Panc1 (cell line): ENCODE measurements at regions not wholly inside any gene's neighbourhood (a gene's known extent, or its start where the extent isn't known, plus 50 kb on each side); places are given as distances from the start of the nearest gene placed in this dataset.

Experiments used
- ATAC-seq: fragments of 200-7000 bp; cut with Tn5 transposase; 2 replicates; pipeline ENCODE4 v1.9.1; 2020; ENCODE audit warnings: mild to moderate bottlenecking, moderate library complexity
- BruUV-seq: library from RNA; stranded (reverse); fragments of 400-500 nt; replicated peaks from 2 replicates; lab custom pipeline; 2021; lab: Mats Ljungman, UMichigan
- CTCF ChIA-PET: fragments of 300-600 bp; sonication (Branson Sonifier 250); formaldehyde crosslinking; loops from one replicate; lab custom pipeline; 2022; ENCODE audit warnings: antibody characterized with exemption; lab: Charles Lee
- POLR2A ChIA-PET: fragments of 300-600 bp; sonication (Branson Sonifier 250); formaldehyde crosslinking; loops from one replicate; lab custom pipeline; 2022; ENCODE audit warnings: antibody characterized with exemption; lab: Charles Lee
- DNase-seq: peaks from one replicate; pipeline ENCODE4 v3.0.0-alpha.2; 2010; ENCODE audit warnings: low read depth, low spot score
- H3K27ac ChIP-seq: 2 replicates; pipeline ENCODE4 v1.5.1; 2011; ENCODE audit warnings: mild to moderate bottlenecking, low read length, inconsistent platforms
- H3K27me3 ChIP-seq: fragments of 200-500 bp; sonication (Bioruptor generic); 2 replicates; pipeline ENCODE4 v1.6.0; 2014; ENCODE audit warnings: low read length, inconsistent platforms; ENCODE audit not compliant: control insufficient read depth, insufficient read depth
- H3K36me3 ChIP-seq: fragments of 200-500 bp; sonication (Bioruptor generic); 2 replicates; pipeline ENCODE4 v1.5.1; 2014; ENCODE audit warnings: inconsistent platforms, mild to moderate bottlenecking, low read length, moderate library complexity; ENCODE audit not compliant: control insufficient read depth, insufficient read depth
- H3K4me1 ChIP-seq: 2 replicates; pipeline ENCODE4 v1.5.1; 2011; ENCODE audit warnings: inconsistent platforms, mild to moderate bottlenecking, low read length, moderate library complexity; ENCODE audit not compliant: control insufficient read depth, insufficient read depth
- H3K4me3 ChIP-seq, 2 experiments: 2 replicates each; pipeline ENCODE4 v1.5.1; 2011 to 2012; ENCODE audit warnings: low read depth in 2 of 2, low read length in 2 of 2, mild to moderate bottlenecking in 2 of 2, inconsistent platforms in 1 of 2, moderate library complexity in 1 of 2
- H3K9me3 ChIP-seq: fragments of 200-500 bp; sonication (Bioruptor generic); 2 replicates; pipeline ENCODE4 v1.5.1; 2014; ENCODE audit warnings: low read depth, mild to moderate bottlenecking, inconsistent platforms, low read length, moderate library complexity; ENCODE audit not compliant: control insufficient read depth, insufficient read depth
- POLR2AphosphoS5 ChIP-seq: IDR thresholded peaks from 2 replicates; pipeline ENCODE4 v1.6.1; 2012; ENCODE audit warnings: mild to moderate bottlenecking, low read depth, low read length, moderate library complexity
- REST ChIP-seq, 2 experiments: IDR thresholded peaks; 2 replicates each; pipeline ENCODE4 v1.6.1; 2011 to 2012; ENCODE audit warnings: low read depth in 2 of 2, control low read depth in 1 of 2, low read length in 1 of 2, mild to moderate bottlenecking in 1 of 2, moderate library complexity in 1 of 2; ENCODE audit not compliant: insufficient read depth in 1 of 2
- SIN3A ChIP-seq: IDR thresholded peaks from 2 replicates; pipeline ENCODE4 v1.6.1; 2012; ENCODE audit warnings: low read depth, mild to moderate bottlenecking, low read length, moderate library complexity, borderline replicate concordance; ENCODE audit not compliant: insufficient read depth
- TCF7L2 ChIP-seq: IDR thresholded peaks from 2 replicates; pipeline ENCODE4 v1.6.1; 2011; ENCODE audit warnings: mild to moderate bottlenecking, low read depth, low read length, inconsistent platforms
- in situ Hi-C: cut with HindIII; loops from 2 replicates; pipeline ENCODE4 v1.10.0; 2016; ENCODE audit warnings: low sequenced_read_pairs, low pct_unique_long_range_greater_than_20kb
- intact Hi-C: fragments of 100-400 bp; cut with micrococcal nuclease; formaldehyde crosslinking; loops from one replicate; pipeline ENCODE4 v1.10.0; 2022; ENCODE audit not compliant: unreplicated experiment
- TF ChIP-seq, protein P1 (sequence below): fragments of 450-650 bp; IDR thresholded peaks from 2 replicates; pipeline ENCODE4 v1.5.1; 2017; ENCODE audit warnings: mild to moderate bottlenecking

DNA sequence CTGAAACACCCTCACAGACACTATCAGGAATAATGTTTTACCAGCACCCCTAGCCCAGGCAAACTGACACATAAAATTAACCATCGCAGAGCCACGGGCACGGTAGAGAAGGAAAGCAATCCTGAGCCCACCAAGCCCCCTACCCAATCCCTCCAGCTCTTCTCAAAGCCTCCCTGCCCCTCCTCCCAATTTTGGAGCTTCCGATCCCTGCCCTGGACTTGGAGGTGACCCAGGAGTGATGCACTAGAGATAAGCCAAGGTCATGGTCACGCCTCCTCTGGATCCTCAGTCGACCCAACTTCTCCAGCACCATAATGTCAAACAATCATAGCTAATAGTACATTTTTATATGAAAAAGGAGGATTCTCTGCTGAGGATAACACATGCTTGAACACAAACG, 188.7 kb upstream of the NSMCE3 start:
- in situ Hi-C loops: no loop called here
- Histone ChIP-seq H3K36me3 (no peaks in the 10 kb centered on the region), H3K4me3 (no peak overlapping the region), H3K9me3 (no peaks in the 10 kb centered on the region), H3K27ac (no peak overlapping the region), H3K27me3 (no peaks in the 10 kb centered on the region), H3K4me1 (no peaks in the 10 kb centered on the region; the same call in 1 of the 2 replicates)
- ATAC-seq (no peak), DNase-seq (no peak)
- BruUV-seq: no TSS peak
- ChIA-PET POLR2A (interaction anchor here (0.5 kb wide), 1 partner anchor 20 kb away, joined by 4 read pairs; no protein-coding TSS in a partner anchor), CTCF (interaction anchor here (0.6 kb wide), 1 partner anchor 234 kb away, joined by 4 read pairs; no protein-coding TSS in a partner anchor)
- intact Hi-C loops: no loop called here
- TF ChIP-seq, protein P1, sequence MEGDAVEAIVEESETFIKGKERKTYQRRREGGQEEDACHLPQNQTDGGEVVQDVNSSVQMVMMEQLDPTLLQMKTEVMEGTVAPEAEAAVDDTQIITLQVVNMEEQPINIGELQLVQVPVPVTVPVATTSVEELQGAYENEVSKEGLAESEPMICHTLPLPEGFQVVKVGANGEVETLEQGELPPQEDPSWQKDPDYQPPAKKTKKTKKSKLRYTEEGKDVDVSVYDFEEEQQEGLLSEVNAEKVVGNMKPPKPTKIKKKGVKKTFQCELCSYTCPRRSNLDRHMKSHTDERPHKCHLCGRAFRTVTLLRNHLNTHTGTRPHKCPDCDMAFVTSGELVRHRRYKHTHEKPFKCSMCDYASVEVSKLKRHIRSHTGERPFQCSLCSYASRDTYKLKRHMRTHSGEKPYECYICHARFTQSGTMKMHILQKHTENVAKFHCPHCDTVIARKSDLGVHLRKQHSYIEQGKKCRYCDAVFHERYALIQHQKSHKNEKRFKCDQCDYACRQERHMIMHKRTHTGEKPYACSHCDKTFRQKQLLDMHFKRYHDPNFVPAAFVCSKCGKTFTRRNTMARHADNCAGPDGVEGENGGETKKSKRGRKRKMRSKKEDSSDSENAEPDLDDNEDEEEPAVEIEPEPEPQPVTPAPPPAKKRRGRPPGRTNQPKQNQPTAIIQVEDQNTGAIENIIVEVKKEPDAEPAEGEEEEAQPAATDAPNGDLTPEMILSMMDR: no peak
- no peak for TF ChIP-seq TCF7L2
- no peak for TF ChIP-seq SIN3A
- TF ChIP-seq REST (IDR thresholded peaks at IDR 0.05; ENCODE audit: insufficient read depth in 1 of 2, low read depth in 2 of 2, low read length in 1 of 2): no peak
- no peak for TF ChIP-seq POLR2AphosphoS5

DNA sequence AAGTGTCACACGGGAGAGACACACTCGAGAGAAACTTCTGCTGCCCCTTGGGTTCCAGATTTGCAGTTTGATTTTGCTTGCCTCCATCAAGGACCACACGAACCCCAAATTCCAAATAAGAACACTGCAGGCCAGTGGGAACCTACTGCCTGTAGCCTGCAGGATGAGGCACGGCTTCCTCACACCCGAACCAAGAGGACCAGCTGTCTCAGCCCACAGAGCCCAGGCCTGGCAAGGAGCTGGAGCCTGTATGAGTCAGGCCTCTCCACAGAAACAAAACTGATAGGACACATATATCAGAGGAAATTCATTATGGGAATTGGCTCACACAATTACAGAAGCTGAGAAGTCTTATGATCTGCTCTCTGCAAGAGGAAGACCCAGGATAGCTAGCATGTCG, 188.1 kb upstream of the NSMCE3 start:
- DNase-seq (no peak), ATAC-seq (no peak)
- no TSS peak for BruUV-seq
- Histone ChIP-seq H3K4me3 (no peak overlapping the region), H3K9me3 (no peaks in the 10 kb centered on the region), H3K27ac (no peak overlapping the region), H3K36me3 (no peaks in the 10 kb centered on the region), H3K4me1 (no peaks in the 10 kb centered on the region; the same call in 1 of the 2 replicates), H3K27me3 (no peaks in the 10 kb centered on the region)
- TF ChIP-seq REST (IDR thresholded peaks at IDR 0.05; ENCODE audit: insufficient read depth in 1 of 2, low read depth in 2 of 2, low read length in 1 of 2): no peak
- TF ChIP-seq SIN3A: no peak
- TF ChIP-seq, protein P1: no peak
- TF ChIP-seq POLR2AphosphoS5: no peak
- TF ChIP-seq TCF7L2: no peak
- CTCF ChIA-PET: interaction anchor here (0.6 kb wide), 1 partner anchor 233 kb away, joined by 4 read pairs; no protein-coding TSS in a partner anchor
- intact Hi-C loops: no loop called here
- in situ Hi-C loops: no loop called here
- POLR2A ChIA-PET: no interaction called here
